Kasumi-1 (cell line): ENCODE measurements at regions not wholly inside any gene's neighbourhood (a gene's known extent, or its start where the extent isn't known, plus 50 kb on each side); places are given as distances from the start of the nearest gene placed in this dataset.
A peak's percentile ranks its signal among the peaks of the same experiment; 100 is the strongest.

Experiments used
- DNase-seq, 2 experiments: peaks; one replicate each; lab custom pipeline; 2025; lab: John Stamatoyannopoulos, UW

DNA sequence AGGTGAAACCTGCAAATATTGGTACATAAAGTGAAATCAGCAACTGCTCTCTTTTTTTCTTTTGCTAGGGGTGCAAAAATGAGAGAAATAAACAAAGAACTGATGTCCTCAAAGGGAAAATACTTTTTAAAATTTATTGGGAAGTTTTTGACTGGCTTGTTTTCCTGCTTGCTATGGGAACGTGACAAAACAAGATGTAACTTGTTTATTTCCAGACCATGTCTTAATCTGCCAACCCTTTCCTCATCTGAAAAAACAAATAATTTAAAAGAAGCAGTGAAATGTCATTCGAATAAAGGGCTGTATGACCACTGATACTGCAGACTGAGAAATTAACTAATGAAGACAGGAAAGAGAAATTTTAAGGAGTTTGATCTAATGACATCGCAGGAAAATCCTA is 221.9 kb downstream of the CBLN4 start:
- DNase-seq = no peak

DNA sequence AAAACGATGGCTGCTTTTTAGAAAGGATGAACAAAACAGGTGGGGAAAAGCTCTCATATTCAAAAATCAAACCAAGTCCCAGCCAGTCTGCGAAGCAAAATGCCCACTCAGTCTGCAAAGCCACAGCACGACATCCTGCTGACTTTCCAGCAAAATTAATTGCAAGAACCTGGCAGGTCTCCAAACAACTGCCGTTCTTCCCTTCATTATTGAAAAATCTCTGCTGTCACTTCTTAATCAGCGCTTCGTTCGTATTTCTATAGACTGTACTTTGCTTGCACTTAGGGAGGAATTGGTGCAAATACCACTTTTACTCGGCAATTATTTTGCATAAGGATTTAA is 222.4 kb downstream of the CBLN4 start:
- DNase-seq = no peak

DNA sequence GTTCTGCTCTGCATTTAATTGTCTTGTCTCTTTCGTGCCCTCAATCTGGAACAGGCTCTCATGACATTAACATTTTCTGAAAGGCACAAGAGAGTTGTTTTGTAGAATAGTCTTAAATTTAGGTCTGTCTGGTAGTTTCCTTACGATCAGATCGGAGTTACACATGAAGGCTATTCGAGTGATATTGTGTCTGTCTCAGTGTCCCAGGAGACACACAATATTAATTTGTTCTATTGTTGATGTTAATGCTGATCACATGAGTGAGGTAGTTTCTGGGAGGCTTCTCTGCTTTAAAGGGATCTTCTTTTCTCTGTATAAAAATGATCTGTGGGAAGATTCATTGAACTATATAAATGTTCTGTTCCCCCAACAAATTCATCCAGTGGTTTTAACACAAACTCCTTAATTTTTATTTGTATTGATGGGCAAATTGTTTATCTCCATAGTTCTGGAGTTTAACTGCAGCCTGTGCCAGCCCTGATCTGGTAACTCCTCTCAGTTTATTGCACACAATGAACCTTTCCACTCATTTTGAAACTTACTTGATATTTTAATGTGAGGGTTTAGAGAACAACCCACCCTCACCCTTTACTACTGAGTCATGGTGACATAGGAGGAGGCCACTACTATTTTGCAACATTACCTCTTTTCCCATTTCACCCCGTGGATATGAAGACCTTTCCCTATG is 223.0 kb downstream of the CBLN4 start:
- DNase-seq = no peak

DNA sequence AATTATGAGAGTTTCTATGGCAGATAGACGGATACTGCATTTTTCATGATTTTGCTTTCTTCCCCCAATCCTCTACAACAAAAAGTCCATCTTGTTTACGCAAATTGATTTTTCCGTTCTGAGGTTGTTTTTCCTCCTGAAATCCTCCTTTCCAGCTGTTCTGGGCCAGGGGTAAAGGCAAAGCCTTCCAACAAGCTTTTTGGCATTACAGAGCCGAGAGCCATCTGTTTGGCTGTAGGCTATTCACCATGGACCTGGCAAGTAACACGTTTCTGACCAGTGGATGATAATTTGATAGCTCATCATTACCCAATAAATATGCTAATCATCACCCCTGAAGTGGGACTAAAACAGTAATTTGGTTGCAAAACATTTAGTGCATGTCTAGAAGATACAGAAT is 226.5 kb downstream of the CBLN4 start:
- no peak for DNase-seq

DNA sequence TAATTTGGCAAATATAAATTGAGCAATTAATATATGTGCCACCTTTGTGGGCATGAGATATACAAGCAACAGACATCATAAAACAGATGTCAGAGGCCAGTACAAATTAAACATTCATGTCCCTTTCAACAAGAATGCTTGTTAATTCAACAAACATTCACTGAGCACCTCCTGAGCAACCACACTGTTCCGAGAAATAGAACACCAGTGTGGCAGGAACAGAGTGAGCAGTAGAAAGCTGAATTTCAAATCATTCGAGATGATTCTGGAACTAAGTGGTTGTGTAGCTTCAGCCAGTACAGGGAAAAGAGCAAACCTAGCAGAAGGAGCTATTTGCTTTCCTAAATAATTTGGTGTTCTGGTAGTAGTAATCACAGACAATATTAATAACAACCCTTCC is 227.7 kb downstream of the CBLN4 start:
- no peak for DNase-seq

DNA sequence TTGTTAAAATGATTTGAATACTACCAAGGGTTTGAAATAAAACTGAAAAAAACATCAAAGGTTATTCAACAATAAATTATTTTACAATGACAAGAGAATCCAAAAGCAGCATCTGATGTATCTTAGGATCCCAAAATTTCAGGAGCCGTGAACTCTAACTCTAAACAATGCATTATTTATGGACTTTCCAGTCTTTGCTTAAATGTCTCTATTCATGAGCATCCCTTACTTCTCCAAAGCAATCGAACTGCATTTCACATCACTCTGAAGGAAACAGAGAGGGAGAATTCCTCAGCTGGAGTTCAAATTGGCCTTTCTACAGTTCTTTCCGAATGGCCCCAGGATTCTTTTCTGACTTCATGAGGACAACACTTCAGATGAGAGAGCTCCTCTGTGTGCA is 229.1 kb downstream of the CBLN4 start:
- DNase-seq = no peak

DNA sequence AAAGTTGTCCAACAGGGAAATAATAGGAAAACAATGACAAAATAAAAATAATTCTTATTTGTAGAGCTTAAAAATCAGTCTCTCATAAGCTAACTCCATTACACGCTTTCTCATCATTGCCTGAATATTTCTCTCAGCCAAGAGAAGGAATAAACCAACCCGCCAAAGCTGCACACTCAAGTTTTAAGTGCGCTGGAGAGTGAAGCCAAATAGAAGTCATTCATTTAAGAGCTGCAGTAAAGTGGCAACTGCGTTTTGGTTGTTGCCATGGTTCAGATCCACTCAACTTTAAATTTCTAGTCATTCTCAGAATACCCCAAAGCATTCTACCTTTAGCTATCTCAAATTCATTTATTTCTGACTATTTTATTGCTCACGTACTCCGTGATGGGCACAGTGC is 230.7 kb downstream of the CBLN4 start:
- no peak for DNase-seq

DNA sequence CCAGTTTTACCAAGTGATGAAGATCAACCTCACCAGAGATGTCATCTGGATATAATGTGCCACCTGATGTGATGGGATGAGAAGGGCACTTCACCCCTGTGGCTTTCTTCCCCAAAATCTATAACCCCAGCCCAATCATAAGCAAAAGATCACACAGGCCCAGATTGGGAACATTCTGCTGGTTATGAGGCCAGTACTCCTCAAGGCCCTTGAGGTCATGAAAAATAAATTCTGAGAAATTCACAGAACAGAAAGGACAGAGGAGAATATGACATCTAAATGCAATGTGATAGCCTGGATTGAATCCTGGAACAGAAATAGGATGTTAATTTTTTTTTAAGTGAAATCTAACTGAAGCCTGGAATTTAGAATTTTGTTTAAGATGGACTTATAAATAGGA is 243.5 kb downstream of the CBLN4 start:
- no peak for DNase-seq

DNA sequence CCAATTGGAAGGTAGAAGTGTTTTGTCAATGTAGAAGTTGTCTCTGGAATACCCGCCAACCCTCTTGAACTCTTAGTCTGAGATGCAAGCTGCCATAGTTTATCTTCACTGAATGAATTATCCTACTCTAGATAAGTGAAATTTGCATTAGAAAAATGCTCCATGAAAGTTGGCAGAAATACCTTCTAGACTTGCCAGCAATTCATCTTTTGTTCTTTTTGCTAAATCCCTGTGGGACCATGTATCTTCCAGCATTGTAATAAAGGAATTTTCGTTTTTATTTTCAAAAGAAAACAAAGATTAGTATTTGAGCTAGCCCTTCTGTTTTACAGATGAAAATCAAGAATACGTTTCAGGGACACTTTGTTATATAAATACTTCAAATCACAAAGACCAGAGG is 244.2 kb downstream of the CBLN4 start:
- no peak for DNase-seq

DNA sequence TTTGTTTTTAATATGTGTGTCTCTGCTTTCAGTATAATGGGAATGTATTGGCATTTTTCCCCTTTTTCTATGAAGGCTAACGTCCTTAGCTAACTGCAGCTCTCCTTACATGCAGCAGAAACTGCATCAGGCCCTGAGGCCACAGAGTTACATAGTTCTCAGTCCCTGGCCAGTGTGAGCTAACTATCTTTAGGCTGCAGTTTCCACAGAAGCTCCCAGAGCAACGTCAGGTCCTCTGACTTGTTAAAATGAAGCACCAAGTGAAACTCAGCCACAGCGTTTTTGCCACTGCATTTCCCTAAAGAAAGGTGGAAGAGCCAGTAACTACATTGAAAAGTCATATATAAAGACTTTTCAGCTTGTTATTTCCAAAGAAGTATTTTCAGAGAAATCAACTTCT is 244.7 kb downstream of the CBLN4 start:
- DNase-seq = no peak

DNA sequence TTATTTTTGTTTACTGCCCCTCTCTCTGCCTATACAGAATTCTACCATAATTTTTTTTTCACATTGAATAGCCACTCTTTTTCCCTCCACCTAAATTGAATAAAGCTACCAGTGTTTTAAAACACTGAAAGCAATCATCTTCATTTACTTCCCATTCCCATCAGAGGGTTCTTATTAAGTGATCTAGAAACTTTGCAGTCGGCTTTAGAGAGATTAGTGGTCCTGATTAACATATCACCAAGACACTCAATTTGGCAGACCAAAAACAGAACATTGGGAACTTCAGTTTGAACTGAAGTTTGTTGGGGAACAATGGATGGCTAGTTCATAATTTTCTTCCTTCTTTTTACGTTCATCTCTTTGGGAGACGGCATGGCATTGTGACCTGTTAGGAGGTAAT is 249.5 kb downstream of the CBLN4 start:
- DNase-seq = no peak

DNA sequence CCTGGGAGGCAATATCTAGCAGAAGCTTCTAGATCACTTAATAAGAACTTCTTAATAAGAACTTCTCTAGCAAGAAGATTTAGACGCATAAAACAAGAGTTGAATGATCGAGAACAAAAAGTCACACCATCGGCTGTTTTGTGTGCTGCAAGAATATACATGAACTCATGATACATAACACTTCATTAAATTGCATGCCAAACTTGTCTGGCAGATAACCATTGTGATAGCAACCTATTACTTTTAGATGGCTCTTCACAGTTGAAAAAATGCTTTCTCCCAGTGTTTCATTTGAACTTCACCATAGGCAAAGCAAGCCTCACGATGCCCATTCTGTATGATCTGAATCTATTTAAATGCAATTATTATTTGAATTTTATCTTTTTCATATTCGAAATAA is 249.9 kb downstream of the CBLN4 start:
- DNase-seq = no peak

DNA sequence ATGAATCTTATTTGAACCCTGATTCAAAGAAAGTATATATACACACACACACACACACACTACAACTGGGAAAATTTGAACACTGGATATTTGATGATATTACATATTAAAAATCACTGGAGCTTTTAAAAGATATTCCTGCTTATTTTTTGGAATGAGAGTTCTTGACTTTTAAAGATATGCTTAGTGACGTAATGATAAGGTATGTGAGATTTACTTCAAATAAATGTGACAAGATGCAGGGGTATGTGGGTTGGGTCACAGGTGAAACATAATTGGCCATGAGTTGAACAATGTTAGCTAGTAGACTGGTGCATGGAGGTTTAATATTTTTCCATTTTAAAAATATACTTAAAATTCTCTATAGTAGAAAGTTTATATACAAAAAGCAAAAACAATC is 258.6 kb downstream of the CBLN4 start:
- DNase-seq = no peak

DNA sequence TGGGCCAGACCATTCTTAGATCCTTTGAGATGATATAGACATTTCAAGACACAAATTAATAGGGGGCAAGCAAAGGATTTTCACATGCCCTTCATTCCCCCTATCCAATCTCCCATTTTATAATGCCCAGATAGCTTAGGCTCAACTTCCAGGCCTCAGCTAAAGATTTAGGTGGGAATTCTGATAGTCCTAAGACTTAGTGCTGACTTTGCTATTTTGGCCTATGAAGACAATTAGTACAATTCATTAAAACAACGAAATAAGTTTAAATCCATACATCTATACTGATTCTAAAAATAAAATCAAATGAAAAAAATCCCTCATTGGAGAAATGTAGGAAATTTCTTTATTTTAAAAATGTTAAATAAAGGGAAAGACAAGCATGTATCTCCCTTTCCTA is 259.5 kb downstream of the CBLN4 start:
- DNase-seq = no peak

DNA sequence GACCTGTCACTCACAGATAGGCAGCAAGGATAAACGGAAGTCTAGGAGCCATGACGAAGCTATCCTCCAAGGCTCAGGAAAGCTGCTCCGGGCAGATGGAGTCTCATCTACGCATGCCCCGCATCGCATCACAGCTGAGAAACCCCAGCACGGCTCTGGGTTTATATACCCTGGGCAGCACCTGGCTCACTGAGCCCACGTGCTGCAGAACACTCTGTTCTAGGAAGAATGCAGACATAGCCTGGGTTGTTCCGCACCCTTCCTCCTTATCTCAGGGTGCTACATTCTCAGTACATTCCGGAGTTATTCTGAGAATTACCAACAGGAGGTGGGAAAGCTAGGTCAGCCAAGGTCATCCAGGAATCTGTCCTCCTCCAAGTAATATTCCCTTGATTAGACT is 260.4 kb downstream of the CBLN4 start:
- DNase-seq = no peak

DNA sequence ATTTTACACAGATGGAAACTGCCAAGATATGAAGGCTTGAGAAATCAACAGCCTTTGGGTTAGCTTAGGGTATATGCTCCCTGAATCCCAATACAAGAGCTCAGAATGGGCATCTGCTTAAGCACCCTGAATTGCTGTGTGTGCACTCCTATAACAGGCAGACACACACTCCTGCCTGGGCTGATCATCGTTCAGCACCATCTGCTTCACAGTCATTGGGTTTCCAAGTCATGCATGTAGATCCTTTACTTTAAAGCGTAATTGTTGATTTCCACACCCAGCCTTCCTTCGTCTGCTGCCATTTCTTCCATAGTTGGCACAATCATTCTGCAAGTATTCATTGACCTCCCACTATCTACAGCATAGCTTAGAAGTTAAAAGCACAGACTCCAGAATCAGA is 263.5 kb downstream of the CBLN4 start:
- no peak for DNase-seq

DNA sequence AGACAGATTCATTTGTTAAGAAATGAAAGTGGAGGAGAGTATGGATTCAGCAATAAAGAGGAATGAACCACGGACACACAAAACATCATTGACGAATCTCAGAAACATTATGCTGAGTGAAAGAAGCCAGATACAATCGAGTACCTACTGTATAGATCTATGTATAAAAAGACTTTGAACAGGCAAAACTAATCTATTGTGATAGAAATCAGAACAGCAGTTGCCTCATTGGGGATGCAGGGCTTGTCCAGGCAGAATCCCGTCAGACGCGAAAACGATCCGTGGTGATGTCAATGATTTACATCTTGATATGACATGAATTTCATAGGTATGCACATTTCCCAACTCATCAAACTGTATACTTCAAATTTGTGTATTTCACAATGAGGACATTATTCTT is 265.2 kb downstream of the CBLN4 start:
- no peak for DNase-seq

DNA sequence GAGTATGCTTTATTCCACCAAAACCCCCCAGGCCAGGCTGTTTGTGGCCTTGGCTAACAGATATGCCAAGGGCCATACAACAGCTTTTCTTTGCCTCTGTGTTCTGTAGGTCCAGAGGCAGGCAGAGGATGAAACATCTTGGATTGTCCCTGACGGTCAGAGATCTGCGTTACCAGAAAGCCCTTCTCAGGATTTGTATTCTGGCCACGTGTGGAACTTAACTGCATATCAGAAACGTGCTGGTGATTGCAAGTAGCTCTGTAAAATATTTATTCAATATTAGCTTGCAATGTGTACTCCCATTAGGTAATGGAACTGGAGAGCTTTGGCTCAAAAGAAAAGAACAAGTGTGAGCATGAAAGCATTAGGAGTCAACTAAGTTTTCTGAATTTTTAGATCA is 275.0 kb downstream of the CBLN4 start:
- DNase-seq = no peak

DNA sequence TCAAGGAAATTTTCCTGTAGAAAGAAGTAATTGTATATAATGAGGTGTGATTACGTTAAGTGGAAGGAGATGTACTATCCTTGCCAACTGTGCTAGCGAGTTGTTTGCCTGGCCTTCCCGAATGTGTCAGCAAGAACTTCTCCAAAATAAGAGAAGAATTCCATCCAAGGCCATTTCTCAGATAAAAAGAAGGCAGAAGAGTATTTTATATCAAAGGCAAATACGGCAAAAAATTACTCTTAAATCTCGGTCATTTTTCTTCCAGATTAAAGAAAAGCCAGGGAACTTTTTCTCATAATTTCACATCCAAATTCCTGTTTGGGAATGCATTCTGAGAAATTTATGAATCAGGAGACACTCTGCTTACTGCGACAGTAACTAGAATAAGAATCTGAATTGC is 290.6 kb downstream of the CBLN4 start:
- no peak for DNase-seq

DNA sequence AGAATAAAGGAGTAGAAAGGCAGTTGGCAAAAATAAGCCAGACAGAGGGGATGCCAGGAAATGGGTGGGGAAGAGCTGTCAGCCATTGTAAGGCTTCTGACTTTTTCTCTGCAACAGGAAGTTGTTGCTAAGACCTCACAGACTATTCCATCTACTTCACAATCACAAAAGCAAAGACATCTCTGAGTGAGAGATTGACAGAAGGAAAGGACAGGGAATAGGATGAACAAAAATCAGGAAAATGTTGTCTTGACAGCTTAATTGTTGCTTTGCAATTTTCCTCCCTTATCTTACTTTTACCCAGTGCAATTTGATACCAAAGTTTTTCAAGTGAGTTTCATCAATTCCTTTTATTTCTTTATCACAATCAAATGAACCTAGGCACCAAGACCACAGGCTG is 291.2 kb downstream of the CBLN4 start:
- DNase-seq = no peak

DNA sequence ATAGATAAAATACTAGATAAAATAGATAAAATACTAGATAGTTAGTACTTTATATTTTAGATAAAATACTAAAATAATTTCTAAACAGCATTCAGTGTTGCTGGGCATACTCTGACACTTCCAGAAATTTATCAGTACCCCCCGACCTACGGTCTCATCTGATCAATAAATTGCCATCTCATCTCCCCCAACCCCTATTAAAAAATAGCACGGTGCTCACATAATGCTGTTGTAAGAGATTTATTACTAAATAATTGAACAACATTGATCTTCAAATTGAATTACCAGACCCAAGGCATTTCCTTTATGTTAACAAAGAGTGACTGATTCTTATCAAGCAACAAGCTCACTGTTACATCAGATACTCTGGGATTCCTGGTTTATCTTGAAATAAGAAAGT is 300.9 kb downstream of the CBLN4 start:
- no peak for DNase-seq

DNA sequence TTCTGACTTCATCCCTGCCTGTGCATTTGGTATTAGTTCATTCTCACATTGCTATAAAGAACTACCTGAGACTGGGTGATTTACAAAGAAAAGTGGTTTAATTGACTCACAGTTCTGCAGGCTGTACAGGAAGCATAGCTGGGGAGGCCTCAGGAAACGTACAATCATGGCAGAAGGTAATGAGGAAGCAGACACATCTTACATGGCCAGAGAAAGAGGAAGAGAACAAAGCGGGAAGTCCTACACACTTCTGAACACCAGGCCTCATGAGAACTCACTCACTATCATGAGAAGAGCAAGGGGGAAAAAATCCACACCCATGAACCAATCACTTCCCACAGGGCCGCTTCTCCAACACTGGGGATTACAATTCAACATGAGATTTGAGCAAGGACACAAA is 303.9 kb downstream of the CBLN4 start:
- DNase-seq = peak in 1 of 2 experiments; percentile 1

DNA sequence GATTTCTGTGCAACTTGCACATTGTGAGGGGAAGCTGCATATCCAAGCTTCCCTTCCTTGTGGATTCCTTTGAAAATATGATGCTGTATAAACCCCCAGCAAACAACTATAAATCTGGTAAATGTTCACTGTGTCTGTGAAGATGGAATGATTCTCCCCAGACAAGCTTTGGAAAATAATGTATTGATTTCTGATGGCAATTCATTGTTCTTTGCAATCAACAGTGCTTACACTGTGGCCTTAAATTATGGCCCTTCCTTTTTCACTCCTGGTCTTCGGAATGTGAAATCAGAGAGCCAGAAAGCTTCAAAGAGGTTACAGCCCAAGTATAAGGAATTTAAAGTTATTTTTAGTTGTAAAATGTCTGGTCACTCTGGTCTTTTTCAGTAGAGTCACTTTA is 308.8 kb downstream of the CBLN4 start:
- no peak for DNase-seq

DNA sequence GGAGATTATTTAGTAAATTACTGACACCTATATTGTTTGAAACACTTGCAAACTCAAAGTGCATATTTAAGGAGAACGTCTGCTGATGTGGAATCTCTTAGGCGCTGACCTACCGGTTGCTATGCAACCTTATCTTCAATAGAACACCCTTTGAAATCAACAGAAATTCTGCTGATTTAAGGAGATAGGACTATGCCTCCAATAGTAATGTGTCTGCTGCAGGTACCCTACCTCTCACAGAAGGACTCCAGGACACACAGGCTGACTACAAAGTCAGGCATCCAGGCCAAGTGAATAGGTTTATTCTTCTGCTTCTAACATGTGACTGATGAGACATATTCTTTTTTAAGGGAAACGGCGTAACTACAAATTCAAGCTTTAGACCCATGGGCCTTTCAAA is 311.7 kb downstream of the CBLN4 start:
- DNase-seq = no peak

DNA sequence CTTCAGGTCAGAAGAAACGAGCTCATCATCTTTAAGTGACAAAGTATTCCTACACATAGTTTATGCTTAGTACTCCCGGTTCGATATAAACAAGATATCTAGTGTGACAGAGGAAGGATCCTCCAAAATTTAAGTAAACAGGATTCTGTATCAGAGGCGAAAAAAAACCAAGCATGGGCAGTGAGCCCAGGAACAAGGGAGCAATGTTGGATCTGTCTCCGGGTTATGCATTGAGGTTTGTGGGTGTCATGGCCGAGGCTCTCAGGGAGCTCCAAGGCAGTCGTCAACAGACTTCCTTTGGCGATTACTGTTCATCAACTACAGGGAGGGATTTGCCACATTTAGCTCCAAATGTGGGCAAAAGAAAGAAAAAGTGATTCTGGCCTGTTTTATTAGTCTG is 319.5 kb downstream of the CBLN4 start:
- no peak for DNase-seq
